Loucy (cell line): ENCODE measurements at regions not wholly inside any gene's neighbourhood (a gene's known extent, or its start where the extent isn't known, plus 50 kb on each side); places are given as distances from the start of the nearest gene placed in this dataset.

Experiments used
- H2AFZ ChIP-seq: fragments of 200-600 bp; sonication (generic); 2 replicates; pipeline ENCODE4 v1.6.0; 2016; ENCODE audit warnings: antibody characterized with exemption, mild to moderate bottlenecking, low read length, moderate library complexity
- H3F3A ChIP-seq: fragments of 200-600 bp; 2 replicates; pipeline ENCODE4 v1.6.0; 2016; ENCODE audit warnings: antibody characterized with exemption, low read depth, mild to moderate bottlenecking
- H3K27me3 ChIP-seq: fragments of 200-600 bp; sonication (generic); 2 replicates; pipeline ENCODE4 v1.6.1; 2014; ENCODE audit warnings: low read length, mild to moderate bottlenecking; ENCODE audit not compliant: insufficient read depth, poor library complexity, severe bottlenecking
- H3K36me3 ChIP-seq: fragments of 200-600 bp; sonication (generic); 2 replicates; pipeline ENCODE4 v1.6.1; 2016; ENCODE audit warnings: low read length; ENCODE audit not compliant: insufficient read depth
- H3K4me1 ChIP-seq: fragments of 200-600 bp; sonication (generic); 2 replicates; pipeline ENCODE4 v1.5.1; 2014; ENCODE audit warnings: low read length, mild to moderate bottlenecking; ENCODE audit not compliant: insufficient read depth, poor library complexity, severe bottlenecking
- H3K4me2 ChIP-seq: fragments of 200-600 bp; sonication (generic); 2 replicates; pipeline ENCODE4 v1.6.0; 2014; ENCODE audit warnings: antibody characterized with exemption, low read length, low read depth, mild to moderate bottlenecking; ENCODE audit not compliant: poor library complexity, severe bottlenecking
- H3K4me3 ChIP-seq: fragments of 200-600 bp; sonication (generic); 2 replicates; pipeline ENCODE4 v1.5.1; 2014; ENCODE audit warnings: low read length, mild to moderate bottlenecking, mixed read lengths; ENCODE audit not compliant: poor library complexity, severe bottlenecking
- H3K79me2 ChIP-seq: fragments of 200-600 bp; sonication (generic); 2 replicates; pipeline ENCODE4 v1.6.1; 2014; ENCODE audit warnings: low read length; ENCODE audit not compliant: insufficient read depth
- H3K9ac ChIP-seq: fragments of 200-600 bp; sonication (generic); 2 replicates; pipeline ENCODE4 v1.6.0; 2014; ENCODE audit warnings: mild to moderate bottlenecking, low read depth, low read length, moderate library complexity; ENCODE audit not compliant: poor library complexity, severe bottlenecking
- H3K9me2 ChIP-seq: fragments of 200-600 bp; sonication (generic); replicated peaks from 2 replicates; pipeline ENCODE4 v1.6.1; 2016; ENCODE audit warnings: low read depth, low read length, mixed read lengths
- H3K9me3 ChIP-seq: fragments of 200-600 bp; sonication (generic); 2 replicates; pipeline ENCODE4 v1.6.1; 2014; ENCODE audit warnings: mild to moderate bottlenecking, antibody characterized with exemption, low read length, low read depth; ENCODE audit not compliant: insufficient read depth
- H4K20me1 ChIP-seq: fragments of 200-600 bp; sonication (generic); 2 replicates; pipeline ENCODE4 v1.6.0; 2014; ENCODE audit warnings: antibody characterized with exemption, low read length, mild to moderate bottlenecking; ENCODE audit not compliant: insufficient read depth, poor library complexity, severe bottlenecking
- CTCF ChIP-seq: fragments of 200-600 bp; sonication (generic); conservative IDR thresholded peaks from 2 replicates; pipeline ENCODE4 v1.5.1; 2014; ENCODE audit warnings: mild to moderate bottlenecking, antibody characterized with exemption, low read length
- EZH2phosphoT487 ChIP-seq: fragments of 200-600 bp; IDR thresholded peaks from 2 replicates; pipeline ENCODE4 v1.6.1; 2018; ENCODE audit warnings: antibody characterized with exemption, mild to moderate bottlenecking, moderate library complexity, borderline replicate concordance

GRCh38 chr4:25532591-25532990 is 123.1 kb upstream of the SLC34A2 start:
- H3K4me2 ChIP-seq: no peak overlapping the region

GRCh38 chr4:25533256-25533655 is 122.4 kb upstream of the SLC34A2 start:
- no peak overlapping the region for H3K4me3 ChIP-seq
- H2AFZ ChIP-seq: no peak overlapping the region
- H3F3A ChIP-seq: no peaks in the 10 kb centered on the region
- no peaks in the 10 kb centered on the region for H3K9me3 ChIP-seq
- H3K4me2 ChIP-seq: no peak overlapping the region
- no peaks in the 10 kb centered on the region for H4K20me1 ChIP-seq
- no peaks in the 10 kb centered on the region for H3K27me3 ChIP-seq
- no peak overlapping the region for H3K9ac ChIP-seq
- no peaks in the 10 kb centered on the region for H3K4me1 ChIP-seq
- H3K79me2 ChIP-seq: no peaks in the 10 kb centered on the region
- no peaks in the 10 kb centered on the region for H3K9me2 ChIP-seq
- no peaks in the 10 kb centered on the region for H3K36me3 ChIP-seq
- no peak for TF ChIP-seq EZH2phosphoT487
- no peak for TF ChIP-seq CTCF

More at GRCh38 chr4:25532591-25532990, 123.1 kb upstream of the SLC34A2 start:
- no peak for TF ChIP-seq EZH2phosphoT487
- TF ChIP-seq CTCF: no peak
- no peaks in the 10 kb centered on the region for H3K9me3 ChIP-seq
- no peak overlapping the region for H3K9ac ChIP-seq
- H2AFZ ChIP-seq: no peak overlapping the region
- H3K4me1 ChIP-seq: no peaks in the 10 kb centered on the region
- H3K27me3 ChIP-seq: no peaks in the 10 kb centered on the region
- no peaks in the 10 kb centered on the region for H3F3A ChIP-seq
- H3K9me2 ChIP-seq: no peaks in the 10 kb centered on the region
- no peaks in the 10 kb centered on the region for H3K36me3 ChIP-seq
- H4K20me1 ChIP-seq: no peaks in the 10 kb centered on the region
- no peaks in the 10 kb centered on the region for H3K79me2 ChIP-seq
- H3K4me3 ChIP-seq: no peak overlapping the region

GRCh38 chr4:25535278-25535677 is 120.4 kb upstream of the SLC34A2 start:
- no peaks in the 10 kb centered on the region for H3K9me3 ChIP-seq
- H4K20me1 ChIP-seq: no peaks in the 10 kb centered on the region
- no peak overlapping the region for H3K4me3 ChIP-seq
- no peaks in the 10 kb centered on the region for H3K79me2 ChIP-seq
- no peaks in the 10 kb centered on the region for H3F3A ChIP-seq
- no peak overlapping the region for H3K4me2 ChIP-seq
- TF ChIP-seq CTCF (no peak), EZH2phosphoT487 (no peak)
- H3K27me3 ChIP-seq: no peaks in the 10 kb centered on the region
- no peak overlapping the region for H3K9ac ChIP-seq
- no peak overlapping the region for H2AFZ ChIP-seq
- no peaks in the 10 kb centered on the region for H3K4me1 ChIP-seq
- no peaks in the 10 kb centered on the region for H3K9me2 ChIP-seq
- no peaks in the 10 kb centered on the region for H3K36me3 ChIP-seq
